Activated CD4-positive, alpha-beta T cell treated with anti-CD3 and anti-CD28 coated beads for 36 hours (primary cell): ENCODE measurements at regions not wholly inside any gene's neighbourhood (a gene's known extent, or its start where the extent isn't known, plus 50 kb on each side); places are given as distances from the start of the nearest gene placed in this dataset.

Source experiments
- ATAC-seq: fragments of 200-7000 bp; cut with Tn5 transposase; one replicate; pipeline ENCODE4 v1.10.0; 2021; ENCODE audit warnings: mild to moderate bottlenecking, moderate library complexity
- CTCF ChIA-PET: fragments of 350-600 bp; sonication (Branson Sonifier 250); formaldehyde crosslinking; loops from one replicate; lab custom pipeline; 2021; ENCODE audit warnings: antibody characterized with exemption; lab: Charles Lee
- POLR2A ChIA-PET: fragments of 350-600 bp; sonication (Branson Sonifier 250); formaldehyde crosslinking; loops from one replicate; lab custom pipeline; 2021; ENCODE audit warnings: antibody characterized with exemption, inconsistent platforms; lab: Charles Lee
- DNase-seq: peaks from one replicate; pipeline ENCODE4 v3.0.0-alpha.2; 2020
- H3K27ac Mint-ChIP-seq: one replicate; pipeline ENCODE4 v1.8.0; 2021; ENCODE audit warnings: mixed read lengths
- H3K27me3 Mint-ChIP-seq: one replicate; pipeline ENCODE4 v1.8.0; 2021; ENCODE audit warnings: mixed read lengths
- H3K36me3 Mint-ChIP-seq: one replicate; pipeline ENCODE4 v1.8.0; 2021; ENCODE audit warnings: low read depth, mixed read lengths
- H3K4me1 Mint-ChIP-seq: one replicate; pipeline ENCODE4 v1.8.0; 2021; ENCODE audit warnings: mixed read lengths
- H3K4me3 Mint-ChIP-seq: one replicate; pipeline ENCODE4 v1.8.0; 2021; ENCODE audit warnings: mild to moderate bottlenecking, moderate library complexity, mixed read lengths
- H3K9me3 Mint-ChIP-seq: one replicate; pipeline ENCODE4 v1.8.0; 2021; ENCODE audit warnings: low read depth, mixed read lengths
- intact Hi-C, 2 experiments: fragments of 100-400 bp; cut with DNase I in 1 of 2; cut with micrococcal nuclease in 1 of 2; formaldehyde crosslinking; loops; one replicate each; pipeline versions ENCODE4 v1.14.2 to v1.15.1; 2022 to 2024; cut with DNase I, micrococcal nuclease

DNA sequence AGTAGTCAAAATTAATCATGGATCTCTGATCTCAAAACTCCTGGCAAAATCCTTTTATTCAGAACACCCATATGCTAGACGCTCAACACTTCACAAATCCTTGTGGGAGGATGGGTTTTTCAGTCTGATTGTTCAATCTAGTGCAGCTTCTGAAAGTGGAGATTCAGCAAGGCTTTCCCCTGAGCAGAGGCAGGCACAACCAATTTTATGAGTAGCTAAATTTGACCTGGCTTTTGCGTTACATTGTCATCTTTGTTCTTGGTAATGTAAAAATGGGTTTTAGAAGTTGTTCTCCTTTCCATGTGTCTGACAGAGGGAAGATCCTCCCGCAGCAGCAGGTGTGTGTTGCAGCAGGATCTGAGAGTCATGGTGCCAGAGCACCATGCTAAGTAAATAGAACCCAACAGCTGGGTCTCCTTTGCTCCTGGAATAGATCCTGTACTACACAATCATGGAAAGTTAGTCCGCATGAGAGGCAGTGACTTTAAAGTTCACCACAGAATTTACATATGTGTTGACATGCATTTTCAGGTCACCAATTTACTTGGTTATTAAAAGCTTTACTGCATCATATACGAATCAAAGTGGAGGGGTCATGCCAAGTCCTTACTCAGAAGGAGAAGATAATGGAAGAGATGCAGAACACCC, 70.1 kb upstream of the MEF2C start:
- Mint-ChIP-seq H3K36me3 (no peaks in the 10 kb centered on the region), H3K27me3 (peaks cover 7% of the 10 kb centered on the region), H3K4me1 (no peaks in the 10 kb centered on the region), H3K9me3 (no peaks in the 10 kb centered on the region), H3K27ac (no peak overlapping the region), H3K4me3 (no peak overlapping the region)
- ATAC-seq (no peak), DNase-seq (no peak)
- CTCF ChIA-PET, result no interaction called here
- intact Hi-C loops, result no loop called here
- POLR2A ChIA-PET, result no interaction called here

DNA sequence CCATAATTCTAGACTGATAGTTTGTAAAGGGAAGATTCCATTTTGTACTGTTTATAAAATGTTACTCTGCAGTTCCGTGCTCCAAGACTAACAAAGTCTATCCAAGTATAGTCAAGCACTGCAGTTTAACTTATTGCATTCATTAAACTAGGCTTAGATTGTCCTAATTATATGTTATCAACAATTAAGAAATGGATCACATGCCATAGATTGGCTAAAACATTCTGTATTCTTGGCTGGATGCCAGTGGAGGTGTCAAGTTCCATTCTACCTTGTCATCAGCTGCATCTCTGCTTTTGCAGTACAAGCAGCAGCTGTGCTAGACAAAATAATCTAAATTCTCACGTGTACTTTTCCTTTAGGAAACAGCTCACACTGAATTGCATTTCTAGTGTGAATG, 69.4 kb upstream of the MEF2C start:
- ATAC-seq, result no peak
- H3K9me3 Mint-ChIP-seq, result no peaks in the 10 kb centered on the region

DNA sequence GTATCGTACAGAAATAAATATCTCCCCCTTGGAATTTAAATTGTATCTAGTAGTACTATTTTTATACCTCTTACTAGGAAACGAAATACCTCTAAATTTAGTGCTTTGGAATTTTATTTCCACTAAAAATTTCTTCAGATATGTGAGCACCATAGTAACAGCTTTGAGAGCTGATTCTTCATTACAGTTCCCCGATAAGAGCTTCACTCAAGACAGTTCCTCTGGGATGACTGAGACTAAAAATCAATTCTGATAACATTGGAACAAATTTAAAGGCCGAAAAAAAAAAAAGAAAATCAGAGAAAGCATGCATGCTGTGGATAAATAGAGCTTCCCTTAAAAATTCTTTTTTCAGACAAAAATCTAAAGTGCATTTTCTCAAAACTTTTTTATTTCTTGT, 68.5 kb upstream of the MEF2C start:
- Mint-ChIP-seq H3K4me3 (no peak overlapping the region), H3K9me3 (no peaks in the 10 kb centered on the region), H3K27ac (no peak overlapping the region), H3K4me1 (no peaks in the 10 kb centered on the region), H3K36me3 (no peaks in the 10 kb centered on the region), H3K27me3 (peaks cover 5% of the 10 kb centered on the region)
- POLR2A ChIA-PET, result interaction anchor here (0.6 kb wide), 1 partner anchor 1210 kb away, joined by 4 read pairs; no protein-coding TSS in a partner anchor
- ATAC-seq (no peak), DNase-seq (no peak)
- intact Hi-C loops, result no loop called here
- CTCF ChIA-PET, result no interaction called here

More for the DNA sequence above, 69.4 kb upstream of the MEF2C start:
- Mint-ChIP-seq H3K27ac (no peak overlapping the region), H3K36me3 (no peaks in the 10 kb centered on the region), H3K4me1 (no peaks in the 10 kb centered on the region), H3K4me3 (no peak overlapping the region), H3K27me3 (peaks cover 7% of the 10 kb centered on the region)
- intact Hi-C loops, result no loop called here
- ChIA-PET POLR2A (no interaction called here), CTCF (no interaction called here)
- DNase-seq, result no peak

DNA sequence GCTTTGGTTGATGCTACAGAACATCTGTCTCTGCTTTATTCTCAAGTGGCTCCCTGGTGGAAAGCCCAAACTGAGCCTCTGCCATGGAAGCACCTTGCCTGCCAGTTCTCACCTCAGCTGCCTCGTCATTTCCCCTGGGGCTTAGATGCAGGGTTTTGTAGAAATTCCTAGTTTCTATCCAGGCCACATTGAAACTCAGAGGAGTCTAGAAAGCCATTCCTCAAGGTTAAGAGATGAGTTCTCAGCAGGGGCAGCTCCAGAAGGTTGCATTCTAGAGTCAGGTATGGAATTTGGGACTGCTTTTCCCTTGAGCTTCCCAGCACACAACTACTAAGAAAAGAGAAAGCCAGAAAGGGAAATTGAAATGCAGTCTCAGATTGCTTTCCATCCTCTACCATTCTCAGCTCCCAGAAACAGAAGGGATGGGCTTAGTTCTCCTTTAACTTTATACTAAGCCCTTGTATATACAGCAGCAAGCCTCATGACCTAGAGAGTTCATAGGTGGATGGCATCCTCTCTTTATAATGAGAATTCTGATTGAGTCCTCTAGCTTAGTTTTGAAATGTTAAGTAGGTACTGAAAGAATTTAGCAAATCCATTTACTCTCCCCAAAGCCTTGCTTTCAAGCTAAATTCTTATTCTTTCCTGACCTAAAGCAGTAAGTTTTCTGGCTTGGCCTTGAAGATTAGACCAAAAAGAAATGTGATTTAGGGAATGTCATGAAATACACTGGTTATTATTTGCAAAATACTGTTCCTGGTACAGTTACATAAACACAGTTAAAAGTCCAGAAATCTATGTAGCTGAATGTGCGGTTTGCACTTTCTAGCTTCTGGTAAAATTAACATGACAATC, 66.0 kb upstream of the MEF2C start:
- H3K4me1 Mint-ChIP-seq, result no peaks in the 10 kb centered on the region
- POLR2A ChIA-PET, result no interaction called here
- peaks cover 2% of the 10 kb centered on the region for H3K27me3 Mint-ChIP-seq
- H3K27ac Mint-ChIP-seq, result no peak overlapping the region
- H3K36me3 Mint-ChIP-seq, result no peaks in the 10 kb centered on the region
- no peak for ATAC-seq
- CTCF ChIA-PET, result interaction anchor here (0.5 to 1.2 kb wide), 2 partner anchors 19 to 225 kb away, joined by 3 read pairs; no protein-coding TSS in a partner anchor
- no peak for DNase-seq
- no peak overlapping the region for H3K4me3 Mint-ChIP-seq
- intact Hi-C loops, result no loop called here
- no peaks in the 10 kb centered on the region for H3K9me3 Mint-ChIP-seq

DNA sequence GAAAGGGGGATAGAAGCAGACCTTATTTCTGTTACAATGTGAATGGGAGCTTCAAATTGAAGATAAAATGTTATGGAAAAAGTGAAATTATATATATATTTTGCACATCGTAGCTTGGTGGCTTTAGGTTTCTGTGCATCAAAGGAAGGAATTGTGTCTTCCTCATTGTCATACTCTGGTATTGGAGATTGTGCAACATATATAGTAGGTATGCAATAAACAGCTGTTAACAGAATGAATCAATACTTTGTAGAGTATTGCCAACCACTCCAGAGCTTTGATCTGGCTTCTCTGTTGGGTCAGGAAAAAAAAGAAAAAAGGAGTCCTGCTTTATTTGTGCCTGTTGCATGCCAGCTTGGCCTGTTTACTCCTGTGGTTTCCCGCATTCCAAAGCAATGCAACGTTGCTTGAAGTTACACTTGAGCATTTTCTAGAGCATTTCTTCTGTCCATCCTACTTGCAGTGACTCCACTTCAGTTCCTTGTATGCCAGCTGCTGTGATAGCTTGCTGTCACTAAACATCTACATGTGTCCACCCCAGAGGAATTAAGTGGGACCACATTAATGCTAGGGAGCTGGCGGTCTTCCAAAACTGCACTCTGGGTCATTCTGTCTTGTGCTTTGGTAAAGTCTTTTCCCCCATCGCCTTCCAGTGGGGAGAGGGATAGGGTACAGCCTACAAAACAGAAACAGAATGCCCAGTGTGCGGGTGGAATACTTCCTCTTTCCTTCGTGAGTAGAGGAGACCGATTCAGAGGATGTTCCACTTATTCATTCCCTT, 62.0 kb upstream of the MEF2C start:
- H3K36me3 Mint-ChIP-seq, result no peaks in the 10 kb centered on the region
- no peaks in the 10 kb centered on the region for H3K4me1 Mint-ChIP-seq
- H3K4me3 Mint-ChIP-seq, result no peak overlapping the region
- DNase-seq (no peak), ATAC-seq (no peak)
- intact Hi-C loops, result no loop called here
- no peak overlapping the region for H3K27ac Mint-ChIP-seq
- peaks cover 2% of the 10 kb centered on the region for H3K27me3 Mint-ChIP-seq
- no peaks in the 10 kb centered on the region for H3K9me3 Mint-ChIP-seq
- ChIA-PET CTCF (no interaction called here), POLR2A (no interaction called here)

DNA sequence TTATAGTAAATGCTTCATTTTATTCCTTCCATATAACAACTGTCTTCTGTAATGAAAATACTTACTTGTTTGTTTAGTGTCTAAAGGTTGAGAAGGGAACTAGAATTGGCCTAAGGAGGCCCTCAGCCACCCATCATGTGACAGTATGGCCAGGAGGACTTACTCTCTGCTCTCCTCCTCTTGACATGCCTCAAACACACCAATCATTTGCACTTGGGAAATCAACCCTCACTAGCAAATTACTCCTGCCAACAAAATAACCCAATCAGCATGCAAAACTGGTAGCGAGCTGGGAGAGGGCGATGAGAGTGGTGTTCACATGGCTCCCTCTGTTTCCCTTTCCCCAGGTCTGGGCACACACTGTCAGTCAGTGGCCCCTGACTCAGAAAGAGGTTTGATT, 58.6 kb upstream of the MEF2C start:
- POLR2A ChIA-PET, result no interaction called here
- CTCF ChIA-PET, result no interaction called here
- intact Hi-C loops, result no loop called here
- Mint-ChIP-seq H3K36me3 (no peaks in the 10 kb centered on the region), H3K4me1 (no peaks in the 10 kb centered on the region), H3K27me3 (peaks cover 2% of the 10 kb centered on the region), H3K9me3 (no peaks in the 10 kb centered on the region), H3K27ac (no peak overlapping the region), H3K4me3 (no peak overlapping the region)
- no peak for ATAC-seq
- DNase-seq, result no peak

DNA sequence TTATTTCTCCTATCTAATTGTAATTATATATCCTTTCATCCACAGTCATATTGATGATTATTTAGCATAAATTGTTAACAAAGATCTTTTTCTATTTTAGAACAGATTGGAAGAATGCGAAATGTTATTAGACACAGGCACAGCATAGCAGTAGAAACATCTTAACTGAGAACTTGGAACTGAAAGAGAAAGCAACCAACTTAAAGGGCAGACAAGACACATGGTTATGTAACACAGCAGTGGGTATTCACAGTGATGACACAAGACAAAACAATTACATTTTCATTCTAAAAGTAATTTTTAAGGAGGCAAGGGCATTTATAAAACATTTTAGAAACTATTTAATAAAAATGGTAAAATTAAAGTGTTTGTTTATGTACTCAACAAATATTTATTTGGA, 57.7 kb upstream of the MEF2C start:
- POLR2A ChIA-PET, result no interaction called here
- H3K27ac Mint-ChIP-seq, result no peak overlapping the region

DNA sequence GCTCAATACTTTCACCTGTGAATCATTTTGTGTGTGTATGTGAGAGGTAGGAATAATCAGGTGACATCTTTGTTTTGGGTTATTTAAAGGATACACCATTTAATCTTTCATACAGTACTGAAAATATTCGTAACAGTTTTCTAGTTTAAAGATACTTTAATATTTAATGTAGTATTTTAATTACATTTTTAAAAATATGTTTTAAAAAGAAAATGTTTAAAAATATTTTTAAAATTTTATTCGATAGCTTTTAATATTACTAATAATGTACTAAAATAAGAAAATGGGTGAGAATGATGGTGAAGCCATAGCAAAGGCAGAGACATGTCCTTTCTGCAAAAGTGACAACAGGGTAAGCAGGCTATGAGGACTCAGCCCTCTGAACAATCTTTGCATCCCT, 56.3 kb upstream of the MEF2C start:
- Mint-ChIP-seq H3K27me3 (peaks cover 1% of the 10 kb centered on the region), H3K4me1 (no peaks in the 10 kb centered on the region), H3K36me3 (no peaks in the 10 kb centered on the region), H3K9me3 (no peaks in the 10 kb centered on the region), H3K27ac (no peak overlapping the region), H3K4me3 (no peak overlapping the region)
- POLR2A ChIA-PET, result no interaction called here
- CTCF ChIA-PET, result no interaction called here
- intact Hi-C loops, result no loop called here
- ATAC-seq (no peak), DNase-seq (no peak)

More for the DNA sequence above, 57.7 kb upstream of the MEF2C start:
- CTCF ChIA-PET, result no interaction called here
- no peak for ATAC-seq
- Mint-ChIP-seq H3K9me3 (no peaks in the 10 kb centered on the region), H3K4me1 (no peaks in the 10 kb centered on the region), H3K27me3 (peaks cover 3% of the 10 kb centered on the region), H3K36me3 (no peaks in the 10 kb centered on the region), H3K4me3 (no peak overlapping the region)
- no peak for DNase-seq
- intact Hi-C loops, result no loop called here

DNA sequence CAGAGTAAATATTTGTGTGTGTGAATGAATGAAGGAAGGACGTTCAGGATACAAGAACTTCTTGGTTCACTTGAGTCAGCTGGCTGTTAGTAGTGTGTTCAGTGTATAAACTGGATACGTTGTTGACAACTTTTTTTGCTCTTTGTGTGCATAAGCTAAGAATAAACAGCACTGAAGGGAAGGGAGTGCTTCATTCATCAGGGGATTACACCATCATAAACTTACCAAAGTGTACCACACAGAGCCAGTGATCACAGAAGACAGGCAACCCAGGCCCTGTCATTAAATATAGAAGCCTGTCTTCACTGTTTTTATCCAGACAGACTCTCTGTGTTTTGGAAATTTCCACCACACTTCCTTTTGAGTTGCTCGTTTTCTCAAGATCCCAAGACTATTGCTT, 55.5 kb upstream of the MEF2C start:
- ChIA-PET POLR2A (no interaction called here), CTCF (no interaction called here)
- Mint-ChIP-seq H3K4me3 (no peak overlapping the region), H3K27me3 (peaks cover 1% of the 10 kb centered on the region), H3K36me3 (no peaks in the 10 kb centered on the region), H3K9me3 (no peaks in the 10 kb centered on the region), H3K4me1 (no peaks in the 10 kb centered on the region), H3K27ac (no peak overlapping the region)
- no peak for DNase-seq
- intact Hi-C loops, result no loop called here
- ATAC-seq, result no peak

DNA sequence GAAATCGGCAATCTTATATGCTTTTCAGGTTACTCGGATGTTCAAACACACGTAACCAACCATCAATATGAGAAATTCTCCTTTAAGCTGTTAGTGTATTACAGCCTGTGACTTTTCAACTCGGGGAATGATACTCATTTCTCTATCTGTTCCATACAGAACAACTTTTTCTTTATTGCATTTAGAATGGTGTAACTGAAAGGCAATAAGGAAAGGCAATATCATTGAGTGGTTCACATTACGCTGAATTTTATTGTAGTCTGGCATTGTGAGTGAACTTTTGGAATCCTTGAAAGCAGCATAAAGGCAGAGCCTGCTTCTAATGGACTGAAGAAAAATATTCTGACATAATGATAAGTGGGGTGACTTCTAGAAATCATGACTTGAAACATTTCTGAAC, 54.4 kb upstream of the MEF2C start:
- CTCF ChIA-PET, result no interaction called here
- peaks cover 1% of the 10 kb centered on the region for H3K27me3 Mint-ChIP-seq
- H3K4me1 Mint-ChIP-seq, result no peaks in the 10 kb centered on the region
- DNase-seq (no peak), ATAC-seq (no peak)
- POLR2A ChIA-PET, result no interaction called here
- H3K9me3 Mint-ChIP-seq, result no peaks in the 10 kb centered on the region
- no peak overlapping the region for H3K4me3 Mint-ChIP-seq
- H3K36me3 Mint-ChIP-seq, result no peaks in the 10 kb centered on the region
- intact Hi-C loops, result no loop called here
- no peak overlapping the region for H3K27ac Mint-ChIP-seq

DNA sequence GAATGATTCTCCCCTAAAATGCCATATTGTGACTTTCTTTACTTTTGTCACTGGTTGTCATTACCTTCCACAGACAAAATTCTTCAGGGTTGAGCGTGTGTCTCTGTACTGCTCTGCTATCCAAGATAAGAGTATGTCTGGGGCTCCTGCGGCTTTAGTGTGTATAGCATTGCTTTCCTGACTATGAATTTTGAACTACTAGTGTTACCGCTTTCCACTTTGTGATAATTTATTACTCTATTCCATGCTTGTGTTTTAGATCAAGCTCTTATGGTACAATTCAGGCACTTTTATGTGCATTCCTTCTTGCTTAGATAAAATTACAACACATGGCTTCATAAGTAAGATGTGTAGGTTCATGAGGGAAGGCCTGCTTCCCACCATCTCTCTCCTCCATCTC, 51.5 kb upstream of the MEF2C start:
- no peaks in the 10 kb centered on the region for H3K9me3 Mint-ChIP-seq
- ChIA-PET CTCF (no interaction called here), POLR2A (no interaction called here)
- no peak overlapping the region for H3K27ac Mint-ChIP-seq
- H3K27me3 Mint-ChIP-seq, result peaks cover 1% of the 10 kb centered on the region
- intact Hi-C loops, result no loop called here
- no peak for DNase-seq
- no peaks in the 10 kb centered on the region for H3K36me3 Mint-ChIP-seq
- no peak overlapping the region for H3K4me3 Mint-ChIP-seq
- H3K4me1 Mint-ChIP-seq, result no peaks in the 10 kb centered on the region
- no peak for ATAC-seq
